A549 (cell line): ENCODE measurements at regions not wholly inside any gene's neighbourhood (a gene's known extent, or its start where the extent isn't known, plus 50 kb on each side); places are given as distances from the start of the nearest gene placed in this dataset.

Source experiments
- ATAC-seq, 2 experiments: fragments of 200-7000 bp in 1 of 2; fragments of >200 bp in 1 of 2; cut with Nextera tagmentation in 1 of 2; cut with Tn5 transposase in 1 of 2; 3 replicates each; pipeline versions ENCODE4 v1.8.0 to v1.9.1; 2018 to 2020; ENCODE audit warnings: mild to moderate bottlenecking in 1 of 2, moderate library complexity in 1 of 2
- CTCF ChIA-PET: fragments of 300-600 bp; sonication (Branson Sonifier 250); formaldehyde crosslinking; extraction: SDS; loops from one replicate; lab custom pipeline; 2021; ENCODE audit warnings: antibody characterized with exemption, inconsistent platforms; lab: Yijun Ruan, JAX
- POLR2A ChIA-PET: fragments of 350-600 bp; formaldehyde crosslinking; extraction: SDS; loops from one replicate; lab custom pipeline; 2021; ENCODE audit warnings: antibody characterized with exemption, inconsistent platforms; lab: Yijun Ruan, JAX
- DNase-seq, 2 experiments: peaks; one replicate each; pipeline versions ENCODE4 v3.0.0 to v3.0.0-alpha.2; 2011 to 2016; ENCODE audit warnings: low read depth in 1 of 2, low spot score in 1 of 2
- FAIRE-seq: peaks from 2 replicates; lab custom pipeline; 2011; peaks lifted over from hg19 to GRCh38; lab: Jason Lieb, UNC
- H3K27ac ChIP-seq, 2 experiments: fragments of >200 bp; sonication (Bioruptor Twin); formaldehyde crosslinking; 3 replicates each; pipeline ENCODE4 v1.5.1; 2016 to 2017
- H3K4me1 ChIP-seq: fragments of >200 bp; sonication (Bioruptor Twin); formaldehyde crosslinking; 3 replicates; pipeline ENCODE4 v1.6.1; 2016
- H3K4me2 ChIP-seq: fragments of >200 bp; sonication (Bioruptor Twin); formaldehyde crosslinking; 3 replicates; pipeline ENCODE4 v1.6.1; 2016
- H3K4me3 ChIP-seq: fragments of >200 bp; sonication (Bioruptor Twin); formaldehyde crosslinking; 3 replicates; pipeline ENCODE4 v1.5.1; 2016
- H3K9me3 ChIP-seq: fragments of >200 bp; sonication (Bioruptor Twin); formaldehyde crosslinking; 3 replicates; pipeline ENCODE4 v1.6.1; 2016
- BCL3 ChIP-seq: fragments of >200 bp; sonication (Bioruptor Twin); formaldehyde crosslinking; IDR thresholded peaks from 3 replicates; pipeline ENCODE4 v1.6.1; 2016
- CBX2 ChIP-seq: fragments of 200-600 bp; sonication (generic); IDR thresholded peaks from 2 replicates; pipeline ENCODE4 v1.6.1; 2016; ENCODE audit warnings: low read depth, mild to moderate bottlenecking, borderline replicate concordance
- CBX8 ChIP-seq: fragments of 200-600 bp; sonication (generic); IDR thresholded peaks from 2 replicates; pipeline ENCODE4 v1.6.1; 2016
- CHD2 ChIP-seq: fragments of 150-350 bp; IDR thresholded peaks from 2 replicates; pipeline ENCODE4 v1.6.1; 2014; ENCODE audit warnings: low read length; ENCODE audit not compliant: partially characterized antibody
- CTCF ChIP-seq: fragments of >200 bp; sonication (Bioruptor Twin); formaldehyde crosslinking; IDR thresholded peaks from 3 replicates; pipeline ENCODE4 v1.5.1; 2016
- E2F6 ChIP-seq: IDR thresholded peaks from 2 replicates; pipeline ENCODE4 v1.6.1; 2012; ENCODE audit warnings: low read depth, borderline replicate concordance
- ELK1 ChIP-seq: fragments of 150-350 bp; IDR thresholded peaks from 2 replicates; pipeline ENCODE4 v1.6.1; 2014; ENCODE audit warnings: low read depth, mild to moderate bottlenecking, low read length
- EP300 ChIP-seq, 2 experiments: fragments of >200 bp; sonication (Bioruptor Twin); formaldehyde crosslinking; IDR thresholded peaks; 2 replicates in 1 of 2; 3 replicates in 1 of 2; pipeline ENCODE4 v1.6.1; 2016 to 2017
- ESRRA ChIP-seq: fragments of 150-350 bp; IDR thresholded peaks from 2 replicates; pipeline ENCODE4 v1.6.1; 2014; ENCODE audit warnings: mild to moderate bottlenecking, low read length, borderline replicate concordance
- FOXS1 ChIP-seq: fragments of 250-450 bp; sonication (Bioruptor Pico); IDR thresholded peaks from 2 replicates; pipeline ENCODE4 v1.5.0; 2020; ENCODE audit warnings: mild to moderate bottlenecking, moderate library complexity
- HES2 ChIP-seq: fragments of >200 bp; sonication (Bioruptor Twin); formaldehyde crosslinking; IDR thresholded peaks from 2 replicates; pipeline ENCODE4 v1.6.1; 2016
- HOXA7 ChIP-seq: fragments of 250-450 bp; sonication (Bioruptor Pico); IDR thresholded peaks from 2 replicates; pipeline ENCODE4 v1.5.0; 2020; ENCODE audit warnings: mild to moderate bottlenecking, moderate library complexity
- KDM1A ChIP-seq: fragments of 200-600 bp; sonication (generic); IDR thresholded peaks from 2 replicates; pipeline ENCODE4 v1.6.1; 2016; ENCODE audit warnings: low read depth, mild to moderate bottlenecking
- NR3C1 ChIP-seq: fragments of >200 bp; sonication (Bioruptor Twin); formaldehyde crosslinking; IDR thresholded peaks from 3 replicates; pipeline ENCODE4 v1.6.1; 2017
- RFX5 ChIP-seq: fragments of 450-650 bp; IDR thresholded peaks from 2 replicates; pipeline ENCODE4 v1.7.1; 2014; ENCODE audit warnings: antibody characterized with exemption, mild to moderate bottlenecking, moderate library complexity
- SMC3 ChIP-seq: fragments of >200 bp; sonication (Bioruptor Twin); formaldehyde crosslinking; IDR thresholded peaks from 3 replicates; pipeline ENCODE4 v1.6.1; 2018; ENCODE audit warnings: inconsistent platforms
- SREBF2 ChIP-seq: fragments of 450-650 bp; IDR thresholded peaks from 2 replicates; pipeline ENCODE4 v1.6.1; 2014; ENCODE audit warnings: mild to moderate bottlenecking, moderate library complexity
- TP53 ChIP-seq: fragments of 250-450 bp; sonication (Bioruptor Pico); IDR thresholded peaks from 2 replicates; pipeline ENCODE4 v1.5.0; 2021; ENCODE audit warnings: mild to moderate bottlenecking, moderate library complexity
- USF2 ChIP-seq: fragments of 450-650 bp; IDR thresholded peaks from 2 replicates; pipeline ENCODE4 v1.6.1; 2014; ENCODE audit warnings: antibody characterized with exemption
- ZC3H11A ChIP-seq: fragments of 450-650 bp; IDR thresholded peaks from 2 replicates; pipeline ENCODE4 v1.6.1; 2014; ENCODE audit warnings: antibody characterized with exemption, mild to moderate bottlenecking
- ZNF302 ChIP-seq: fragments of 250-450 bp; sonication (Bioruptor Pico); IDR thresholded peaks from 2 replicates; pipeline ENCODE4 v1.9.0; 2021; ENCODE audit warnings: inconsistent platforms, mild to moderate bottlenecking, moderate library complexity
- ZSCAN20 ChIP-seq: fragments of 250-450 bp; sonication (Bioruptor Pico); IDR thresholded peaks from 2 replicates; pipeline ENCODE4 v1.8.0; 2022; ENCODE audit warnings: mild to moderate bottlenecking, moderate library complexity
- WGBS: methylation state at CpG from one replicate; pipeline ENCODE4 v1.1.6; 2017; ENCODE audit errors: missing lambda C conversion rate; 5-methylcytosine and 5-hydroxymethylcytosine counted together

- WGBS, result 86% methylated on average over 2 of the region's 2 CpGs
- ATAC-seq, result no peak
- POLR2A ChIA-PET, result no interaction called here
Observed at GRCh38 chr4:38510201-38510600, 153.8 kb upstream of the KLF3 start.

GRCh38 chr4:38511702-38512101 is 152.3 kb upstream of the KLF3 start:
- ChIA-PET POLR2A (no interaction called here), CTCF (no interaction called here)
- Histone ChIP-seq H3K4me2 (no peak overlapping the region), H3K4me3 (no peak overlapping the region), H3K4me1 (peaks cover 8% of the 10 kb centered on the region; the same call in 1 of the 3 replicates), H3K9me3 (no peaks in the 10 kb centered on the region), H3K27ac (no peak overlapping the region)
- WGBS, result 92% methylated on average over 5 of the region's 5 CpGs
- no peak for ATAC-seq
- TF ChIP-seq CBX8 (no peak), EP300 (IDR thresholded peaks at IDR 0.05) (no peak), ESRRA (no peak), SMC3 (no peak), KDM1A (no peak), ZC3H11A (no peak), BCL3 (no peak), E2F6 (no peak), CHD2 (no peak), TP53 (CRISPR knock-in tag) (no peak)
- FAIRE-seq, result no peak
- no peak for DNase-seq

More at GRCh38 chr4:38510201-38510600, 153.8 kb upstream of the KLF3 start:
- Histone ChIP-seq H3K4me2 (no peak overlapping the region), H3K9me3 (0 out of 3 replicates have a peak, but pooled peaks cover 4% of the 10 kb centered on the region), H3K27ac (no peak overlapping the region), H3K4me1 (no peaks in the 10 kb centered on the region), H3K4me3 (no peak overlapping the region)
- no peak for FAIRE-seq
- no peak for DNase-seq
- CTCF ChIA-PET, result no interaction called here
- TF ChIP-seq TP53 (CRISPR knock-in tag) (no peak), ZSCAN20 (CRISPR knock-in tag) (no peak)

- DNase-seq (no peak), FAIRE-seq (no peak), ATAC-seq (no peak)
- ChIA-PET CTCF (interaction anchor here (0.6 kb wide), 1 partner anchor 38 kb away, joined by 3 read pairs; no protein-coding TSS in a partner anchor), POLR2A (no interaction called here)
- H3K4me3 ChIP-seq, result no peak overlapping the region
- H3K27ac ChIP-seq, result no peak overlapping the region
- peaks cover 8% of the 10 kb centered on the region; the same call in 1 of the 3 replicates for H3K4me1 ChIP-seq
- H3K9me3 ChIP-seq, result no peaks in the 10 kb centered on the region
- no peak overlapping the region for H3K4me2 ChIP-seq
- TF ChIP-seq RFX5 (no peak), FOXS1 (CRISPR knock-in tag) (no peak), KDM1A (no peak), USF2 (no peak)
- WGBS, result 77% methylated on average over 4 of the region's 4 CpGs
Observed at GRCh38 chr4:38512840-38513239, 151.2 kb upstream of the KLF3 start.

GRCh38 chr4:38514465-38515146 is 149.4 kb upstream of the KLF3 start:
- FAIRE-seq (no peak), ATAC-seq (no peak), DNase-seq (no peak)
- 85% methylated on average over 1 of the region's 1 CpG for WGBS
- peaks cover 8% of the 10 kb centered on the region; the same call in 1 of the 3 replicates for H3K4me1 ChIP-seq
- H3K4me3 ChIP-seq, result no peak overlapping the region
- no peak overlapping the region for H3K27ac ChIP-seq
- POLR2A ChIA-PET, result no interaction called here
- no peaks in the 10 kb centered on the region for H3K9me3 ChIP-seq
- CTCF ChIA-PET, result no interaction called here
- H3K4me2 ChIP-seq, result no peak overlapping the region
- TF ChIP-seq HES2 (no peak), USF2 (no peak), CTCF (no peak), CBX2 (no peak), ZNF302 (CRISPR knock-in tag) (no peak), SREBF2 (no peak), HOXA7 (CRISPR knock-in tag) (no peak), NR3C1 (no peak), BCL3 (no peak), ELK1 (no peak)
